ENCODE measurements at regions not wholly inside any gene's neighbourhood (a gene's known extent, or its start where the extent isn't known, plus 50 kb on each side); places are given as distances from the start of the nearest gene placed in this dataset.

GRCh38 chr18:24656551-24657443, 196.4 kb downstream of the HRH4 start:
- Histone ChIP-seq H3K36me3 (ENCODE audit: control insufficient read depth, insufficient read depth, low read length) (no peaks in the 10 kb centered on the region), H3K9ac (ENCODE audit: low read depth, low read length) (no peak overlapping the region), H3K4me1 (ENCODE audit: control insufficient read depth, insufficient read depth, low read length) (no peaks in the 10 kb centered on the region), H3K27me3 (ENCODE audit: control insufficient read depth, insufficient read depth, low read length) (no peaks in the 10 kb centered on the region), H3K9me3 (ENCODE audit: control insufficient read depth, insufficient read depth, low read length) (no peaks in the 10 kb centered on the region), H3K4me3 (ENCODE audit: low read depth, low read length) (no peak overlapping the region), H3K27ac (ENCODE audit: low read depth, low read length) (no peak overlapping the region)

DNA sequence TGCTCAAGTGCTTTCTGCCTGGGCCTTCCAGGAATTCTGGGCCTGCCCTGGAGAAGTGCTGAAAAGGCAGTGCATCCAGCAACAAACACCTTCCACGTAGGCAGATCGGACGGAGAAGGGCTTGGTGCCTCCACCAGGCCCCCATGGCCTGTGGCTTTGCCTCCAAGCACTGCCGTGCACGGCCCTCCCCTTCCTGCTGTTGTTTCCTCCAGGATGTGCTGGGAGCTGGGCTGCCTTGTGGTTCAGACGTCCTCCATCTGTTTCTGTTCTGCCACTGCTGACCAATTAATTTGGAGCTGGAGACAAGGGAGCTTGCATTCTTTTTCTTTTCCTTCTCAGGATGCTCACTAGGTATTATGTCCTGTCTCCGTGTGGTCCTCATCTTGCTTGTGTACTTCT, 197.0 kb downstream of the HRH4 start:
- H3K27me3 ChIP-seq (ENCODE audit: control insufficient read depth, insufficient read depth, low read length), result no peaks in the 10 kb centered on the region
- no peak overlapping the region for H3K9ac ChIP-seq (ENCODE audit: low read depth, low read length)
- no peaks in the 10 kb centered on the region for H3K9me3 ChIP-seq (ENCODE audit: control insufficient read depth, insufficient read depth, low read length)
- no peaks in the 10 kb centered on the region for H3K4me1 ChIP-seq (ENCODE audit: control insufficient read depth, insufficient read depth, low read length)
- no peaks in the 10 kb centered on the region for H3K36me3 ChIP-seq (ENCODE audit: control insufficient read depth, insufficient read depth, low read length)
- H3K27ac ChIP-seq (ENCODE audit: low read depth, low read length), result no peak overlapping the region
- H3K4me3 ChIP-seq (ENCODE audit: low read depth, low read length), result no peak overlapping the region

DNA sequence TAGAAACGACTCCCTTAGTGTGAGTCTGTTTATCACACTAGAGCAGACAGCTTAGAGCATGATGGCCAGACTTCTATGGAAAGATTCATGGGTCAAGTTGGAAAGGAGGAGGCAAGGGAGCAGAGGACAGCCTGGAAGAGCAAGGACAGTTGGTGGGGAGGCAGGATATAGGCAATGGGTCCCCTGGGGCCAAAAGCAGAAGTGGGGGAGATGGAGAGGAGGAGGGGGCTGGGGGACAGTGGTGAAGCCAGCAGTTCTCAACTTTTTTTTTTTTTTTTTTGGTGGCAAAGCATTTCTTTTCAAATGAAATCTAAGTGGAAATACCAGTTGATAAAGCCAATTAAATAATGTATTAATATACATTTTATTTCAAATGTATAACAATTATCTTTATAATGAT, 197.9 kb downstream of the HRH4 start:
- H3K9ac ChIP-seq (ENCODE audit: low read depth, low read length), result no peak overlapping the region
- H3K27ac ChIP-seq (ENCODE audit: low read depth, low read length), result no peak overlapping the region
- no peaks in the 10 kb centered on the region for H3K36me3 ChIP-seq (ENCODE audit: control insufficient read depth, insufficient read depth, low read length)
- H3K4me3 ChIP-seq (ENCODE audit: low read depth, low read length), result no peak overlapping the region
- H3K4me1 ChIP-seq (ENCODE audit: control insufficient read depth, insufficient read depth, low read length), result no peaks in the 10 kb centered on the region
- no peaks in the 10 kb centered on the region for H3K27me3 ChIP-seq (ENCODE audit: control insufficient read depth, insufficient read depth, low read length)
- H3K9me3 ChIP-seq (ENCODE audit: control insufficient read depth, insufficient read depth, low read length), result no peaks in the 10 kb centered on the region

DNA sequence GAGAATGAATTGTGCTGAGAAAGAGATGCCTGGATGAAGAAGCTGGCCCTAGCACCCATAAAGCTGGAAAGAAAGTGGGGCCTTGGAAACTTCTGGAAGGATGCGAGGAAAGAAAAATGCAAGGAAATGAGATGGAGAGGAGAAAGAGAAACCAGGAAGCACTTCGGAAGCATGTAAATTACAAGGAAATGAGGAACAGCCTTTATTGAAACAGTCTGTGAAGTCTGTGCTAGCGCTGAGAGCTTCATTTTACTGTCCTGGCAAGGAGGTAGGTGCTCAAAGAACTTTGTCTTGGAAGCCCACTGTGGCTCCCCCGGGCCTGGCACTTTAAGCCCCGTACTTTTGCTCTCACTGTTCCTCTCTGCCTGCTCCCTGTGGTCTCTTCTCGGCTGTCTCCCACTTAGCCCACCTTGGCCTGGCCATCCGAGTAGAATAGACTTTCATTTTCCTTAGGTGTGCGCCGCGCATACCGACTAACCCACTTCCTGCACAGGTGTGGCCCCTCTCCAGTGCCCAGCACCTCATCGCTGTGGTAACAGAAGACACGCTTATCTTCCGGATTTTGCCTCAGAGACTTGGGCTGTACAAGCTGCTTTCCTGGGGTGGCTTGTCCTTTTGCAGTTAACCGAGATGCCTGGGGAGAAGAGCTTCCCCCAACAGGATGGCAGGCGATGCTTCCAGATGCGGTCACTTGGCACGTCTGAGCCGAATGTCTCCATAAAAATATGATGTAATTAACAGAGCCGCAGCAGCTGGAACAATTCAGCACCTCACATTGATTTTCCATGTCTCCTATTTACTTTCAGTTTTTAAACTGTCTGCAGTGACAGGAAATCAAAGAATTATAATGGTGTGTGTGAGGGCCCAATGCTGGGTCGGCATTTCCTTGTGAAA, 199.6 kb downstream of the HRH4 start:
- H3K9ac ChIP-seq (ENCODE audit: low read depth, low read length), result no peak overlapping the region
- H3K27ac ChIP-seq (ENCODE audit: low read depth, low read length), result no peak overlapping the region
- H3K27me3 ChIP-seq (ENCODE audit: control insufficient read depth, insufficient read depth, low read length), result no peaks in the 10 kb centered on the region
- no peak overlapping the region for H3K4me3 ChIP-seq (ENCODE audit: low read depth, low read length)
- H3K4me1 ChIP-seq (ENCODE audit: control insufficient read depth, insufficient read depth, low read length), result no peaks in the 10 kb centered on the region
- H3K9me3 ChIP-seq (ENCODE audit: control insufficient read depth, insufficient read depth, low read length), result no peaks in the 10 kb centered on the region
- no peaks in the 10 kb centered on the region for H3K36me3 ChIP-seq (ENCODE audit: control insufficient read depth, insufficient read depth, low read length)

- H3K4me1 ChIP-seq (ENCODE audit: control insufficient read depth, insufficient read depth, low read length), result no peaks in the 10 kb centered on the region
- no peaks in the 10 kb centered on the region for H3K9me3 ChIP-seq (ENCODE audit: control insufficient read depth, insufficient read depth, low read length)
- H3K4me3 ChIP-seq (ENCODE audit: low read depth, low read length), result no peak overlapping the region
- no peak overlapping the region for H3K9ac ChIP-seq (ENCODE audit: low read depth, low read length)
- no peaks in the 10 kb centered on the region for H3K36me3 ChIP-seq (ENCODE audit: control insufficient read depth, insufficient read depth, low read length)
- H3K27me3 ChIP-seq (ENCODE audit: control insufficient read depth, insufficient read depth, low read length), result no peaks in the 10 kb centered on the region
- no peak overlapping the region for H3K27ac ChIP-seq (ENCODE audit: low read depth, low read length)
Measured at GRCh38 chr18:24660956-24661355, 200.5 kb downstream of the HRH4 start.

- H3K27me3 ChIP-seq (ENCODE audit: control insufficient read depth, insufficient read depth, low read length), result no peaks in the 10 kb centered on the region
- no peak overlapping the region for H3K27ac ChIP-seq (ENCODE audit: low read depth, low read length)
- H3K9me3 ChIP-seq (ENCODE audit: control insufficient read depth, insufficient read depth, low read length), result no peaks in the 10 kb centered on the region
- no peaks in the 10 kb centered on the region for H3K36me3 ChIP-seq (ENCODE audit: control insufficient read depth, insufficient read depth, low read length)
- H3K4me1 ChIP-seq (ENCODE audit: control insufficient read depth, insufficient read depth, low read length), result no peaks in the 10 kb centered on the region
- H3K4me3 ChIP-seq (ENCODE audit: low read depth, low read length), result no peak overlapping the region
- H3K9ac ChIP-seq (ENCODE audit: low read depth, low read length), result no peak overlapping the region
Measured at GRCh38 chr18:24662412-24662821, 202.0 kb downstream of the HRH4 start.

GRCh38 chr18:24663026-24663425, 202.6 kb downstream of the HRH4 start:
- no peaks in the 10 kb centered on the region for H3K27me3 ChIP-seq (ENCODE audit: control insufficient read depth, insufficient read depth, low read length)
- no peak overlapping the region for H3K27ac ChIP-seq (ENCODE audit: low read depth, low read length)
- H3K36me3 ChIP-seq (ENCODE audit: control insufficient read depth, insufficient read depth, low read length), result no peaks in the 10 kb centered on the region
- no peaks in the 10 kb centered on the region for H3K9me3 ChIP-seq (ENCODE audit: control insufficient read depth, insufficient read depth, low read length)
- no peak overlapping the region for H3K9ac ChIP-seq (ENCODE audit: low read depth, low read length)
- no peak overlapping the region for H3K4me3 ChIP-seq (ENCODE audit: low read depth, low read length)
- H3K4me1 ChIP-seq (ENCODE audit: control insufficient read depth, insufficient read depth, low read length), result no peaks in the 10 kb centered on the region

- no peaks in the 10 kb centered on the region for H3K4me1 ChIP-seq (ENCODE audit: control insufficient read depth, insufficient read depth, low read length)
Measured at GRCh38 chr18:24669015-24669414, 208.6 kb downstream of the HRH4 start.

GRCh38 chr18:24669502-24669901, 209.1 kb downstream of the HRH4 start:
- Histone ChIP-seq H3K27me3 (ENCODE audit: control insufficient read depth, insufficient read depth, low read length) (no peaks in the 10 kb centered on the region), H3K9me3 (ENCODE audit: control insufficient read depth, insufficient read depth, low read length) (no peaks in the 10 kb centered on the region), H3K36me3 (ENCODE audit: control insufficient read depth, insufficient read depth, low read length) (no peaks in the 10 kb centered on the region), H3K4me1 (ENCODE audit: control insufficient read depth, insufficient read depth, low read length) (no peaks in the 10 kb centered on the region), H3K27ac (ENCODE audit: low read depth, low read length) (no peak overlapping the region), H3K9ac (ENCODE audit: low read depth, low read length) (no peak overlapping the region), H3K4me3 (ENCODE audit: low read depth, low read length) (no peak overlapping the region)

More at GRCh38 chr18:24669015-24669414, 208.6 kb downstream of the HRH4 start:
- H3K4me3 ChIP-seq (ENCODE audit: low read depth, low read length), result no peak overlapping the region
- no peaks in the 10 kb centered on the region for H3K36me3 ChIP-seq (ENCODE audit: control insufficient read depth, insufficient read depth, low read length)
- H3K9me3 ChIP-seq (ENCODE audit: control insufficient read depth, insufficient read depth, low read length), result no peaks in the 10 kb centered on the region
- H3K9ac ChIP-seq (ENCODE audit: low read depth, low read length), result no peak overlapping the region
- H3K27me3 ChIP-seq (ENCODE audit: control insufficient read depth, insufficient read depth, low read length), result no peaks in the 10 kb centered on the region
- H3K27ac ChIP-seq (ENCODE audit: low read depth, low read length), result no peak overlapping the region

- Histone ChIP-seq H3K9ac (ENCODE audit: low read depth, low read length) (no peak overlapping the region), H3K27ac (ENCODE audit: low read depth, low read length) (no peak overlapping the region), H3K4me1 (ENCODE audit: control insufficient read depth, insufficient read depth, low read length) (no peaks in the 10 kb centered on the region), H3K9me3 (ENCODE audit: control insufficient read depth, insufficient read depth, low read length) (no peaks in the 10 kb centered on the region), H3K4me3 (ENCODE audit: low read depth, low read length) (no peak overlapping the region), H3K27me3 (ENCODE audit: control insufficient read depth, insufficient read depth, low read length) (no peaks in the 10 kb centered on the region), H3K36me3 (ENCODE audit: control insufficient read depth, insufficient read depth, low read length) (no peaks in the 10 kb centered on the region)
Measured at GRCh38 chr18:24672165-24672941, 211.9 kb downstream of the HRH4 start.
